Smooth muscle cell (in vitro differentiated cells): ENCODE measurements at regions not wholly inside any gene's neighbourhood (a gene's known extent, or its start where the extent isn't known, plus 50 kb on each side); places are given as distances from the start of the nearest gene placed in this dataset.
A peak's percentile ranks its signal among the peaks of the same experiment; 100 is the strongest.
"Not testable (repeated sequence)": the region's sequence is repeated elsewhere in the genome, so short reads cannot be mapped to it uniquely, and the experiment has no call there.

Experiments used
- DNase-seq: peaks from one replicate; lab custom pipeline; 2025; ENCODE audit not compliant: unreplicated experiment; lab: John Stamatoyannopoulos, UW
- H2AFZ ChIP-seq: fragments of 200-600 bp; sonication (generic); 2 replicates; pipeline ENCODE4 v1.6.0; 2016; ENCODE audit warnings: antibody characterized with exemption, low read depth, mild to moderate bottlenecking
- H3F3A ChIP-seq: fragments of 200-600 bp; sonication (generic); 2 replicates; pipeline ENCODE4 v1.6.0; 2017; ENCODE audit warnings: antibody characterized with exemption, low read depth
- H3K27ac ChIP-seq: fragments of 200-600 bp; sonication (generic); 2 replicates; pipeline ENCODE4 v1.5.1; 2016; ENCODE audit warnings: low read depth, mild to moderate bottlenecking
- H3K27me3 ChIP-seq: fragments of 200-600 bp; sonication (generic); 2 replicates; pipeline ENCODE4 v1.6.1; 2016; ENCODE audit warnings: low read depth, mild to moderate bottlenecking
- H3K36me3 ChIP-seq: fragments of 200-600 bp; sonication (generic); 2 replicates; pipeline ENCODE4 v1.5.1; 2016; ENCODE audit warnings: low read depth
- H3K4me1 ChIP-seq: fragments of 200-600 bp; sonication (generic); 2 replicates; pipeline ENCODE4 v1.5.1; 2016; ENCODE audit warnings: low read depth
- H3K4me2 ChIP-seq: fragments of 200-600 bp; sonication (generic); 2 replicates; pipeline ENCODE4 v1.6.0; 2016; ENCODE audit warnings: mild to moderate bottlenecking
- H3K4me3 ChIP-seq: fragments of 200-600 bp; sonication (generic); 2 replicates; pipeline ENCODE4 v1.5.1; 2016; ENCODE audit warnings: mild to moderate bottlenecking
- H3K79me2 ChIP-seq: fragments of 200-600 bp; sonication (generic); 2 replicates; pipeline ENCODE4 v1.6.0; 2016; ENCODE audit warnings: low read depth, mild to moderate bottlenecking
- H3K9ac ChIP-seq: fragments of 200-600 bp; sonication (generic); 2 replicates; pipeline ENCODE4 v1.6.0; 2016; ENCODE audit warnings: low read depth
- H3K9me3 ChIP-seq: fragments of 200-600 bp; sonication (generic); replicated peaks from 2 replicates; pipeline ENCODE4 v1.5.1; 2016; ENCODE audit warnings: low read depth
- H4K20me1 ChIP-seq: fragments of 200-600 bp; sonication (generic); 2 replicates; pipeline ENCODE4 v1.6.0; 2016; ENCODE audit warnings: low read depth
- CTCF ChIP-seq: fragments of 200-600 bp; sonication (generic); IDR thresholded peaks from 2 replicates; pipeline ENCODE4 v1.5.1; 2017; ENCODE audit warnings: borderline replicate concordance, mild to moderate bottlenecking, antibody characterized with exemption; ENCODE audit not compliant: insufficient read depth, poor library complexity, severe bottlenecking
- WGBS: methylation state at CpG from one replicate; pipeline ENCODE4 v1.1.7; 2016; ENCODE audit warnings: low lambda C conversion rate; 5-methylcytosine and 5-hydroxymethylcytosine counted together

- no peak for TF ChIP-seq CTCF
- H3K4me2 ChIP-seq = peak overlapping the region; percentile 88
- WGBS = 2% methylated on average over 22 of the region's 22 CpGs
- H3K4me1 ChIP-seq = no peaks in the 10 kb centered on the region
- H2AFZ ChIP-seq = peak overlapping the region; percentile 63
- H3K27me3 ChIP-seq = peaks cover 35% of the 10 kb centered on the region
- H3K9ac ChIP-seq = no peak overlapping the region
- peak overlapping the region; percentile 55 for H3K4me3 ChIP-seq
- no peaks in the 10 kb centered on the region for H3K36me3 ChIP-seq
- no peak for DNase-seq
- no peaks in the 10 kb centered on the region for H4K20me1 ChIP-seq
- H3K27ac ChIP-seq = no peak overlapping the region
- H3K79me2 ChIP-seq = no peaks in the 10 kb centered on the region
- H3F3A ChIP-seq = peaks cover 9% of the 10 kb centered on the region
- H3K9me3 ChIP-seq = no peaks in the 10 kb centered on the region
Measured at GRCh38 chr6:27592481-27593199, 119.7 kb upstream of the ZNF184 start.

GRCh38 chr6:27591699-27592480 is 119.0 kb upstream of the ZNF184 start:
- no peaks in the 10 kb centered on the region for H3K79me2 ChIP-seq
- H3K4me1 ChIP-seq = no peaks in the 10 kb centered on the region
- H3F3A ChIP-seq = peaks cover 9% of the 10 kb centered on the region
- H3K27me3 ChIP-seq = peaks cover 29% of the 10 kb centered on the region
- no peak overlapping the region for H3K9ac ChIP-seq
- no peak overlapping the region for H3K27ac ChIP-seq
- no peaks in the 10 kb centered on the region for H3K36me3 ChIP-seq
- H3K4me3 ChIP-seq = peak overlapping the region; percentile 55
- H4K20me1 ChIP-seq = no peaks in the 10 kb centered on the region
- H2AFZ ChIP-seq = peak overlapping the region; percentile 63
- WGBS = 5% methylated on average over 22 of the region's 22 CpGs
- no peak for TF ChIP-seq CTCF
- no peak for DNase-seq
- H3K4me2 ChIP-seq = peak overlapping the region; percentile 88
- no peaks in the 10 kb centered on the region for H3K9me3 ChIP-seq

GRCh38 chr6:27585316-27585715 is 112.4 kb upstream of the ZNF184 start:
- not testable (repeated sequence) for H3K9me3 ChIP-seq, H3K4me2 ChIP-seq, H2AFZ ChIP-seq, H3F3A ChIP-seq, H4K20me1 ChIP-seq, H3K27me3 ChIP-seq, H3K79me2 ChIP-seq, H3K4me1 ChIP-seq, H3K9ac ChIP-seq, DNase-seq, H3K27ac ChIP-seq, H3K36me3 ChIP-seq, H3K4me3 ChIP-seq
- 89% methylated on average over 11 of the region's 11 CpGs for WGBS

- H3K4me3 ChIP-seq = no peak overlapping the region
Measured at GRCh38 chr6:27584326-27584725, 111.4 kb upstream of the ZNF184 start.

More at GRCh38 chr6:27584326-27584725, 111.4 kb upstream of the ZNF184 start:
- Histone ChIP-seq H3K9me3 (no peaks in the 10 kb centered on the region), H2AFZ (no peak overlapping the region), H3K9ac (no peak overlapping the region), H3K4me2 (no peak overlapping the region), H4K20me1 (no peaks in the 10 kb centered on the region), H3K79me2 (no peaks in the 10 kb centered on the region), H3K4me1 (no peaks in the 10 kb centered on the region), H3K27me3 (peaks cover 14% of the 10 kb centered on the region), H3K36me3 (no peaks in the 10 kb centered on the region), H3F3A (no peaks in the 10 kb centered on the region), H3K27ac (no peak overlapping the region)
- DNase-seq = no peak
- TF ChIP-seq CTCF = no peak
- WGBS = 83% methylated on average over 4 of the region's 4 CpGs
